SH-SY5Y (cell line): ENCODE measurements at regions not wholly inside any gene's neighbourhood (a gene's known extent, or its start where the extent isn't known, plus 50 kb on each side); places are given as distances from the start of the nearest gene placed in this dataset.

Experiments used
- GATA2 ChIP-seq: IDR thresholded peaks from 2 replicates; pipeline ENCODE4 v1.6.1; 2011; ENCODE audit warnings: mild to moderate bottlenecking, low read depth, low read length
- GATA3 ChIP-seq: IDR thresholded peaks from 2 replicates; pipeline ENCODE4 v1.6.1; 2011; ENCODE audit warnings: low read depth, mild to moderate bottlenecking, low read length, moderate library complexity

DNA sequence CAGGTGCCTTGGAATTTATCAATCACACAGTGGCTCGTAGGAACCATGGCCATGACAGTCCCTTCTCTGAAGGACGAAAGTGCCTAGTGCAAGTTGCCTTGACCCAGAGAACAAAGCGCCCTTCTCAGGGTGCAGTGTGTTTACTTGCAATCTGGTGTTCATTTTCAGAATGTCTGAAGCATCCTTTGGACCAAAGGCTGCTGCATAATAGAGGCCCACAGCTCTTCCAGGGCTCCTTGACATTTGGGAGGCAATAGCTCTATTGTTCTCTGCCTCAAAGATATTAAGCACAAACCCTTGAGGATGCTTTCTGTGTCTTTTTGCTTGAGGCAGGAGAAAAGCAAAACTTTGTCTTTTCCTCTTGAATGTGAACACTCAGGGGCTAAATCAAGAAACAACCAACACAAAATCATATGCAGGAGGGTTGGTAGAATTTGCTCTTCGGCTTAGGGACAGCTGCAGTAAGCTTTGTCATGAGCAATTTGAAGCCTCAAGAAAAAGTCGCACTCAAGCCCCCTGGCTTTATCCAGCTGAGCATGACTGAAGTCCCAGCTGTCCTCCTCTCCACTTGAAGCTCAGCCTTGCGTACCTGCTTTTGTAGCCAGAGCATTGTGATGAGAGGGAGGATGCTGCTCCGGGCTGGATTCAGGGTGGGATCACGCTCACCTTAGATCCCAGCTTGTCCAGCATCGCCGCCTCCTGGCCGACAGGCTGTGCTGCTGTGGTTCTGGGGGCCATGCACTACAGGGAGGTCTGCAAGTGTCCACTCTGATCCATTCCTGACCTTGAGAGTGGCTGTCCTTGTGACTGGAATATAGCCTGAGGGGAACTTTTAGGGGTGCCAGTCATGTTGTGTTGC lies 495.4 kb downstream of the CDH26 start:
- TF ChIP-seq GATA3 (no peak), GATA2 (no peak)
